Duodenal mucosa (tissue), 2 donors: ENCODE measurements at regions not wholly inside any gene's neighbourhood (a gene's known extent, or its start where the extent isn't known, plus 50 kb on each side); places are given as distances from the start of the nearest gene placed in this dataset.
"Not testable (repeated sequence)": the region's sequence is repeated elsewhere in the genome, so short reads cannot be mapped to it uniquely, and the experiment has no call there.

Experiments used
- H3K27ac ChIP-seq: one replicate; pipeline ENCODE4 v1.7.0; 2013; ENCODE audit warnings: low read depth, low read length
- H3K27me3 ChIP-seq, 2 donors: one replicate each; pipeline ENCODE4 v1.7.0; 2013; ENCODE audit warnings: low read length in 2 of 2, control low read depth in 1 of 2; ENCODE audit not compliant: insufficient read depth in 2 of 2, control insufficient read depth in 1 of 2
- H3K36me3 ChIP-seq, 2 donors: one replicate each; pipeline ENCODE4 v1.7.0; 2013; ENCODE audit warnings: low read length in 2 of 2, control low read depth in 1 of 2; ENCODE audit not compliant: insufficient read depth in 2 of 2, control insufficient read depth in 1 of 2
- H3K4me1 ChIP-seq, 2 donors: one replicate each; pipeline ENCODE4 v1.7.0; 2013; ENCODE audit warnings: low read length in 2 of 2, control low read depth in 1 of 2; ENCODE audit not compliant: insufficient read depth in 2 of 2, control insufficient read depth in 1 of 2
- H3K4me3 ChIP-seq, 2 donors: one replicate each; pipeline ENCODE4 v1.7.0; 2013; ENCODE audit warnings: low read length in 2 of 2, low read depth in 1 of 2
- H3K9ac ChIP-seq, 2 donors: one replicate each; pipeline ENCODE4 v1.7.0; 2013; ENCODE audit warnings: low read length in 2 of 2, low read depth in 1 of 2
- H3K9me3 ChIP-seq, 2 donors: one replicate each; pipeline ENCODE4 v1.7.0; 2013; ENCODE audit warnings: low read length in 2 of 2, control low read depth in 1 of 2; ENCODE audit not compliant: control insufficient read depth in 1 of 2

DNA sequence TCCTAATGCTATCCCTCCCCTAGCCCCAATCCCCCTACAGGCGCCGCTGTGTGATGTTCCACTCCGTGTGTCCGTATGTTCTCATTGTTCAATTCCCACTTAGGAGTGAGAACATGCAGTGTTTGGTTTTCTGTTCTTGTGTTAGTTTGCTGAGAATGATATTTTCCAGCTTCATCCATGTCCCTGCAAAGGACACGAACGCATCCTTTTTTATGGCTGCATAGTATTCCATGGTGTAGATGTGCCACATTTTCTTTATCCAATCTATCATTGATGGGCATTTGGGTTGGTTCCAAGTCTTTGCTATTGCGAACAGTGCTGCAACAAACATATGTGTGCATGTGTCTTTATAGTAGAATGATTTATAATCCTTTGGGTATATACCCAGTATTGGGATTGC lies 174.2 kb upstream of the FOXK1 start:
- H3K36me3 ChIP-seq, H3K4me1 ChIP-seq, H3K27ac ChIP-seq, H3K4me3 ChIP-seq, H3K27me3 ChIP-seq, H3K9ac ChIP-seq, H3K9me3 ChIP-seq: not testable (repeated sequence)

GRCh38 chr7:4513450-4513849 lies 168.6 kb upstream of the FOXK1 start:
- no peaks in the 10 kb centered on the region for H3K36me3 ChIP-seq
- H3K4me3 ChIP-seq = no peak overlapping the region
- peaks cover 0 to 7% of the 10 kb centered on the region in 2 donors for H3K9me3 ChIP-seq
- no peaks in the 10 kb centered on the region for H3K27me3 ChIP-seq
- no peaks in the 10 kb centered on the region for H3K4me1 ChIP-seq
- H3K9ac ChIP-seq = no peak overlapping the region
- no peak overlapping the region for H3K27ac ChIP-seq

DNA sequence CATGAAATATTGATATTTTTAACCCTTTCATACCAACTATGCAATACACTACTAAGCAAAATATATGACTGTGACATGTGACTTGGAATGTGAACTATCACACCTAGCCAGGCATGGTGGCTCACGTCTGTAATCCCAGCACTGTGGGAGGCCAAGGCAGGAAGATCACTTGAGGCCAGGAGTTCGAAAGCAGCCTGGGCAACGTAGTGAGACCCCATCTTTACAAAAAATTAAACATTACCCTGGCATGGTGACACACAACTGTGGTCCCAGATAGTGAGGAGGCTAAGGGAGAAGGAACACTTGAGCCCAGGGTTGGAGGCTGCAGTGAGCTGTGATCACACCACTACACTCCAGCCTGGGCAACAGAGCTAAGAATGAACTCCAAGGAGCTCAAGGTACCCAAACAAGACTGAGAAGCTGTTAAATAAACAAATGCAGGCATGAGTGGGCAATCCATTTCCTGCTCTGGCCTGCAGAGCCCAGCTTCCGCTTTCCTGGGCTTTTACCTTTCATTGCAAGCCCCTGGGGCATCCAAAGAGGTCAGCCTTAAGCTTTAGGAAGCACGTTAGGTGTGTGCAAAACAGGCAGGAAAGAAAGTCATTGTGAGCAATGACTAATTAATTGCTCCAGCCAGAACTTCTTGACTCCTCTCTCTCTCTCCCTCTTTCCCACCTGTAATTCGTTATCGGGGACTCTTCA lies 162.1 kb upstream of the FOXK1 start:
- no peak overlapping the region for H3K4me3 ChIP-seq
- H3K27ac ChIP-seq = no peak overlapping the region
- no peaks in the 10 kb centered on the region for H3K36me3 ChIP-seq
- H3K27me3 ChIP-seq = no peaks in the 10 kb centered on the region
- H3K4me1 ChIP-seq = no peaks in the 10 kb centered on the region
- no peak overlapping the region for H3K9ac ChIP-seq
- peaks cover 0 to 4% of the 10 kb centered on the region in 2 donors for H3K9me3 ChIP-seq

DNA sequence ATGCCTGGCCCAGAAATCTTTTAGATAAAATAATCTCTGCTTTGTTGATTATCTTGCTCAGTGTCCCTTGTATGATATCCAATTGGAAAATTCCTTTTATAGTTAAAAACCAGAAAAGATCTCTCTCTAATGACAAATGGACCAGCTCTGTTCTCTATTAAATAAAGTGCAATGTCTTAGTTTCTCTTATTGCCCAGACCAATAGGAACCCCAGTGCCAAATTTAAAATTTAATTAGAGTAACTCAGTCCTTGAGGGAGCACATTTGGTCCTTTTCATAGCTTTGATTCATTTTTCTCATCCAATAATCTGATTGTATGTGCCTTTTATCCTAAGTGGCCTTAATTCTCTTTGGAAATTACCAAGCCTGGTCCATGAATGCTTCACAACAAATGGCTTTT lies 158.9 kb upstream of the FOXK1 start:
- H3K36me3 ChIP-seq = no peaks in the 10 kb centered on the region
- no peaks in the 10 kb centered on the region for H3K27me3 ChIP-seq
- H3K4me3 ChIP-seq = no peak overlapping the region

DNA sequence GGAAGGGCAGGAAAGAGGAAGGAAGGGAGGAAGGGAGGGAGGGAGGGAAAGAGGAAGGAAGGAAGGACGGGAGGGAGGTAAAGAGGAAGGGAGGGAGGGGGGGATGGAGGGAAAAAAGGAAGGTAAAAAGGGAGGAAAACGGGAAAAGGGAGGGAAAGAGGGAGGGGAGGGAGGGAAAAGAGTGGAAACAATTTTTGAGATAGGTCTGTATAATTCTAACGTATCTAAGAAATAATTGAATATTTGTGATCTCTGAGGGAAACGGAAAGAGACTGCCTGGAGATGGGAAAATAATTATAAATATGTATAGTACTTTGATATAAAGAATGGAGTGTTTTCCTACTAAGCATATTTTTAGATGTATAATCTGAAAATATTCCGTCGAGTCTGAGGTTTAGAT lies 158.2 kb upstream of the FOXK1 start:
- no peaks in the 10 kb centered on the region for H3K36me3 ChIP-seq
- no peak overlapping the region for H3K27ac ChIP-seq
- no peak overlapping the region for H3K9ac ChIP-seq
- no peaks in the 10 kb centered on the region for H3K27me3 ChIP-seq
- H3K9me3 ChIP-seq = peaks cover 0 to 4% of the 10 kb centered on the region in 2 donors
- no peaks in the 10 kb centered on the region for H3K4me1 ChIP-seq
- H3K4me3 ChIP-seq = no peak overlapping the region

More for the DNA sequence above, 158.9 kb upstream of the FOXK1 start:
- Histone ChIP-seq H3K9me3 (peaks cover 0 to 4% of the 10 kb centered on the region in 2 donors), H3K4me1 (no peaks in the 10 kb centered on the region), H3K27ac (no peak overlapping the region), H3K9ac (no peak overlapping the region)

DNA sequence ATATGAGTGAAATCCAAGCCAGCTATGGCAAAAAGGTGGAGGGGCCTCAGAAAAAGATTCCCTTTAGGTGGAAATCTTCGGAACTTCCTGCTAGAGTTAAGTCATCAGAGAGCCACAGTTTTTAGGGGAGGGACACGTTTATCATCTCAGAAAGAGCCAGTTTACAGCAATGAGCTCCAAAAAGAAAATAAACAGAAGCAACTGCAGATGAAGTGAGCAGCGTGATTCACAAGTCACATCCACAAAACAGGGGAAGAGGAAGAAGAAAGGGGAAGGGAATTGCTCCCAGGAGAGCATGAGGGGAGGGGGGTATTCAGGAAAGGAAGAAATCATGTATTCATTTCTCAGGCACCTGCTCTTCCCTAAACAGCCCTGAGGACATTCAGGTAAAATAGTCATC lies 156.2 kb upstream of the FOXK1 start:
- H3K9ac ChIP-seq = no peak overlapping the region

DNA sequence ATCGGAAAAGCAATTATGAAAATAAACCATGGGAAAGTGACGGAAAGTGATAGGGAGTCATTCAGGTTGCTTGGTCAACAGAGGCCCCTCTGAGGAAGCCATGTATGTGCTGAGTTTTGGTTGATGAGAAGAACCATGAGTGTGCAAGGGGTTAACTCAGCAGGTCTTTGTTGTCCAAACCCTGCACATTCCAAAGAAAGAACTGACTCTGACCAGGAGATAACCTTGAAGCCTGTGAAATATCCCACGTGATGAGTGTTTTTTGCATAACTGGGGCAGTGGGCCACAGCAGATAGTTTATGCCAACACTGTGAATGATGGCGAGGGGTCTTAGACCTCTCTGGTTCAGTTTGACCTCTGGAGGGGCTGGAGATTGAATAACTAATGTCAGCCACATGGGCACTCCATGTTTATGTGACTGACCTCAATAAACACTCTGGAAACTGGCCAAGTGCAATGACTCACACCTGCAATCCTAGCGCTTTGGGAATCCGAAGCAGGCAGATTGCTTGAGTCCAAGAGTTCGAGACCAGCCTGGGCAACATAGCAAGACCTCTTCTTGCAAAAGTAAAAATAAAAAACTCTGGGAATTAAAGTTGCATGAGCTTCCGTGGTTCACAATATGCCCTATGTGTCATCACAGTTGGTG lies 154.0 kb upstream of the FOXK1 start:
- H3K4me1 ChIP-seq = no peaks in the 10 kb centered on the region
- H3K36me3 ChIP-seq = no peaks in the 10 kb centered on the region

More for the DNA sequence above, 156.2 kb upstream of the FOXK1 start:
- Histone ChIP-seq H3K27me3 (no peaks in the 10 kb centered on the region), H3K36me3 (no peaks in the 10 kb centered on the region), H3K4me3 (no peak overlapping the region), H3K9me3 (peaks cover 0 to 4% of the 10 kb centered on the region in 2 donors), H3K27ac (no peak overlapping the region), H3K4me1 (no peaks in the 10 kb centered on the region)

DNA sequence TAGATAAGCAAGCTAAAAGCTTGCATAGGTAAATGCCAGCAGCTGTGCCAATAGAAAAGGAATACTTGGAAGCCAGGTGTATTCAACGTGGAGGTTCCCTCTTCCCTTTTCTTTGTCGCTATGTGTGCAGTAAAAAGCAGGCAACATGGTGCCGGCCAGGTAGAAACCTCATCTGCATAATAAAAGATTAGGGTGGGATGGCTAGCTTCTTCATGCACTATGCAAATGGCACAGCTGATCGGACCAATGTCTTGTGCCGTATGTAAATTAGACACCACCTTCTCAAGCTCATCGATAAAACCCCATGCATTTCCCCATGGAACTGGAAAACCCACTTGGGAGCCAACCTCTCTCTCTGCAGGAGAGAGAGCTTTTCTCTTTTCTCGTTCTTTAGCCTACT lies 150.9 kb upstream of the FOXK1 start:
- Histone ChIP-seq H3K9me3 (no peaks in the 10 kb centered on the region), H3K27ac (no peak overlapping the region), H3K27me3 (no peaks in the 10 kb centered on the region), H3K4me1 (no peaks in the 10 kb centered on the region), H3K4me3 (no peak overlapping the region), H3K36me3 (no peaks in the 10 kb centered on the region), H3K9ac (no peak overlapping the region)

More for the DNA sequence above, 154.0 kb upstream of the FOXK1 start:
- Histone ChIP-seq H3K9me3 (no peaks in the 10 kb centered on the region), H3K9ac (no peak overlapping the region), H3K27me3 (no peaks in the 10 kb centered on the region), H3K4me3 (no peak overlapping the region), H3K27ac (no peak overlapping the region)

DNA sequence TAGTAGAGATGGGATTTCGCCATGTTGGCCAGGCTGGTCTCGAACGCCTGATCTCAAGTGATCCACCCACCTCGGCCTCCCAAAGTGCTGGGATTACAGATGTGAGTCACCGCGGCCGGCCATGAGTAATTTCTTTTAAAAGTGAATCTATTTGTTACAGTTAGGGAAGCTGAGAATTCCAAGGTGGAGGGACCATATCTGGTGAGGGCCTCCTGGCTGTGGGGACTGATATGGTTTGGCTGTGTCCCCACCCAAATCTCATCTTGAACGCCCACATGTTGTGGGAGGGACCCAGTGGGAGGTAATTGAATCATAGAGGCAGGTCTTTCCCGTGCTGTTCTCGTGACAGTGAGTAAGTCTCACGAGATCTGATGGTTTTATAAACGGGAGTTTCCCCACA lies 148.8 kb upstream of the FOXK1 start:
- H3K27ac ChIP-seq, H3K9ac ChIP-seq, H3K27me3 ChIP-seq, H3K4me3 ChIP-seq, H3K4me1 ChIP-seq, H3K9me3 ChIP-seq, H3K36me3 ChIP-seq: not testable (repeated sequence)

DNA sequence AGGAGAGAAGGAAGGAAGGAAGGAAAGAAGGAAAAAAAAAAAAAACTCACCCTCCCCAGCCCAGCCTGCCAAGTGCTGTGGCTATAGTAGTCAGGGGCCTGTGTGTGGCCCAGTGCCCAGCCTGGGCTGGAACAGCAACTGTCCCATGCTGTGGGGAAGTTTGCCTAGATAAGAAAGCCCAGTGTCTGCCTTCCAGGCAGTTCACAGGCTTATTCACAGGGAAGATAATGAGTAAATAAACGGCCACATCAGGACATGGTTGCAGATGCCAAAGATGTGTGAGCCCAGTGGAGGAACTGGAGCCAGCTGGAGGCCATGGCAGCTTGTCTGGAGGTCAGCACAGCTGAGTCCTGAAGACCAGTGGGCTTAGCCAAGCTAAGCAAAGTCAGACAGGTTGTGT lies 132.4 kb upstream of the FOXK1 start:
- H3K4me3 ChIP-seq = no peak overlapping the region
- H3K27me3 ChIP-seq = no peaks in the 10 kb centered on the region

More for the DNA sequence above, 132.4 kb upstream of the FOXK1 start:
- Histone ChIP-seq H3K4me1 (no peaks in the 10 kb centered on the region), H3K27ac (no peak overlapping the region), H3K36me3 (no peaks in the 10 kb centered on the region), H3K9ac (no peak overlapping the region), H3K9me3 (peaks cover 5 to 9% of the 10 kb centered on the region in 2 donors)
